HL-60 (cell line): ENCODE measurements at regions not wholly inside any gene's neighbourhood (a gene's known extent, or its start where the extent isn't known, plus 50 kb on each side); places are given as distances from the start of the nearest gene placed in this dataset.

ENCODE experiments used
- DNase-seq, 2 experiments: peaks; one replicate each; pipeline ENCODE4 v3.0.0-alpha.2; 2010 to 2020; ENCODE audit warnings: low read depth in 1 of 2, low spot score in 1 of 2
- H3K27ac ChIP-seq: fragments of 250-450 bp; sonication (Bioruptor Pico); replicated peaks from 2 replicates; pipeline ENCODE4 v1.5.1; 2020; ENCODE audit warnings: mild to moderate bottlenecking, moderate library complexity
- H3K27me3 ChIP-seq: fragments of 250-450 bp; sonication (Bioruptor Pico); 2 replicates; pipeline ENCODE4 v1.5.1; 2021; ENCODE audit warnings: mild to moderate bottlenecking, moderate library complexity; ENCODE audit not compliant: insufficient read depth, poor library complexity, severe bottlenecking
- H3K4me3 ChIP-seq: replicated peaks from 2 replicates; pipeline ENCODE4 v1.5.1; 2011; ENCODE audit warnings: mild to moderate bottlenecking, control low read depth, low read length; ENCODE audit not compliant: insufficient read depth
- GABPA ChIP-seq: IDR thresholded peaks from 2 replicates; pipeline ENCODE4 v1.6.1; 2012; ENCODE audit warnings: low read depth
- POLR2AphosphoS5 ChIP-seq: IDR thresholded peaks from 2 replicates; pipeline ENCODE4 v1.6.1; 2012; ENCODE audit warnings: low read depth
- REST ChIP-seq: IDR thresholded peaks from 2 replicates; pipeline ENCODE4 v1.6.1; 2012; ENCODE audit warnings: low read depth; ENCODE audit not compliant: insufficient replicate concordance
- SPI1 ChIP-seq: IDR thresholded peaks from 2 replicates; pipeline ENCODE4 v1.6.1; 2012; ENCODE audit warnings: low read depth, mild to moderate bottlenecking, borderline replicate concordance
- TF ChIP-seq, protein P1 (sequence below): IDR thresholded peaks from one replicate; pipeline ENCODE4 v1.5.1; 2011; ENCODE audit warnings: low read length, control low read depth, inconsistent platforms; ENCODE audit not compliant: insufficient read depth

DNA sequence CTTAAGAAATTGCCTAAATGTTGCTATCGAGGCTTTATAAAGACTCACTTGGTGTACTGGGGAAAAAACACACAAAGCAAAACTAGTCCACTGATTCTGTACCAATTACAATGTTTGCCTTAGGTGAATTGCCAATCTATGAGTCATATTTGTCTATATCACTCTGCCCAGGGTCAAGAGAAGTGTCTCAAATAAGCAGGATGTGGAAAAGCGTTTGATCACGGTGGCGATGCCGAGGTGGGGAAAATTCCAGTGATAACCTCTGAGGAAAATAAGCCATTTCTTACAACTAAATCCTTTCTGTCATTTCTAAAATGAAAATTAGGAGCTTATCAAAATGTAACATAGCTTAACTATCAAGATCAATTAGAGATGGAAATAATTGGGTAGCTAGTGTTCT lies 148.6 kb upstream of the DIO3 start:
- TF ChIP-seq SPI1 (no peak), GABPA (no peak), POLR2AphosphoS5 (no peak), REST (no peak)
- TF ChIP-seq, protein P1, sequence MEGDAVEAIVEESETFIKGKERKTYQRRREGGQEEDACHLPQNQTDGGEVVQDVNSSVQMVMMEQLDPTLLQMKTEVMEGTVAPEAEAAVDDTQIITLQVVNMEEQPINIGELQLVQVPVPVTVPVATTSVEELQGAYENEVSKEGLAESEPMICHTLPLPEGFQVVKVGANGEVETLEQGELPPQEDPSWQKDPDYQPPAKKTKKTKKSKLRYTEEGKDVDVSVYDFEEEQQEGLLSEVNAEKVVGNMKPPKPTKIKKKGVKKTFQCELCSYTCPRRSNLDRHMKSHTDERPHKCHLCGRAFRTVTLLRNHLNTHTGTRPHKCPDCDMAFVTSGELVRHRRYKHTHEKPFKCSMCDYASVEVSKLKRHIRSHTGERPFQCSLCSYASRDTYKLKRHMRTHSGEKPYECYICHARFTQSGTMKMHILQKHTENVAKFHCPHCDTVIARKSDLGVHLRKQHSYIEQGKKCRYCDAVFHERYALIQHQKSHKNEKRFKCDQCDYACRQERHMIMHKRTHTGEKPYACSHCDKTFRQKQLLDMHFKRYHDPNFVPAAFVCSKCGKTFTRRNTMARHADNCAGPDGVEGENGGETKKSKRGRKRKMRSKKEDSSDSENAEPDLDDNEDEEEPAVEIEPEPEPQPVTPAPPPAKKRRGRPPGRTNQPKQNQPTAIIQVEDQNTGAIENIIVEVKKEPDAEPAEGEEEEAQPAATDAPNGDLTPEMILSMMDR: no peak
- H3K4me3 ChIP-seq: no peak overlapping the region
- no peak for DNase-seq
- H3K27ac ChIP-seq: no peak overlapping the region
- peaks cover 4% of the 10 kb centered on the region for H3K27me3 ChIP-seq

DNA sequence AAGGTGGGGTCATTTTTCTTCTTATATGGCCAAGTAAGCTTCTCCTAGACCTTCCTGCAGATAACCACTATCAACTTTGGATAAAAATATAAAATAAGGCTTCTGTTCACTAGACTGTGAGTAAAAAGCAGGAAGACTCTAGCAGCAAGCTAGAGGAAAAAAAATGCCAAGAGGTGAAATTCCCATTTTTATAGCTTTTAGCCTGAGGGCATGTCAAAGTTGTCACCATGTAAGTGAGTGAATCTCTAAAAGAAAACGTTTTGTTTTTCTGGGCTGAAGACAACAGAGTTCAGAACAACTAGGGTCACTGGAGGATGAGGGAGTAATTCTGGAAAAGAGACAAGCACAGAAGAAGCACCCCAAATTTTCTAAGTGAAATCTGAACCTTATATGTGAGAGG lies 143.9 kb upstream of the DIO3 start:
- no peak overlapping the region for H3K27ac ChIP-seq
- H3K4me3 ChIP-seq: no peak overlapping the region
- DNase-seq: no peak
- no peak for TF ChIP-seq SPI1
- TF ChIP-seq REST: no peak
- TF ChIP-seq POLR2AphosphoS5: no peak
- TF ChIP-seq, protein P1: no peak
- no peak for TF ChIP-seq GABPA
- H3K27me3 ChIP-seq: peaks cover 4% of the 10 kb centered on the region

- no peak overlapping the region for H3K4me3 ChIP-seq
- peaks cover 4% of the 10 kb centered on the region for H3K27me3 ChIP-seq
- no peak overlapping the region for H3K27ac ChIP-seq
- TF ChIP-seq, protein P1: no peak
- no peak for TF ChIP-seq SPI1
- TF ChIP-seq POLR2AphosphoS5: no peak
- no peak for TF ChIP-seq REST
- TF ChIP-seq GABPA: no peak
- DNase-seq: no peak
These were observed 142.7 kb upstream of the DIO3 start for GRCh38 chr14:101418601-101419000.
